ENCODE measurements at regions not wholly inside any gene's neighbourhood (a gene's known extent, or its start where the extent isn't known, plus 50 kb on each side); places are given as distances from the start of the nearest gene placed in this dataset.

GRCh38 chr5:165201369-165201768 lies 1696.0 kb downstream of the MAT2B start (continued):
- TF ChIP-seq SMAD5 (IDR thresholded peaks at IDR 0.05; ENCODE audit: low read depth): no peak

- no TSS peak for BruUV-seq (replicated peaks)
- FAIRE-seq: no peak
- intact Hi-C loops (cut with micrococcal nuclease; ENCODE audit: unreplicated experiment): no loop called here
- TF ChIP-seq SREBF1 (IDR thresholded peaks at IDR 0.05; ENCODE audit: low read length): no peak
- TF ChIP-seq WRNIP1 (IDR thresholded peaks at IDR 0.05; ENCODE audit: borderline replicate concordance, low read depth, low read length): no peak
- no peak for TF ChIP-seq SMC3 (IDR thresholded peaks at IDR 0.05; ENCODE audit: borderline replicate concordance, low read length)
- no peak for TF ChIP-seq CBX5 (IDR thresholded peaks at IDR 0.05; ENCODE audit: low read depth)
- no peak for TF ChIP-seq ZBTB11 (CRISPR knock-in tag; IDR thresholded peaks at IDR 0.05)
- no peak for TF ChIP-seq MYC (IDR thresholded peaks at IDR 0.05; ENCODE audit: insufficient read depth, insufficient read length, insufficient replicate concordance, low read length, severe bottlenecking)
- no peak for TF ChIP-seq GATAD2B (conservative IDR thresholded peaks at IDR 0.05; ENCODE audit: low read depth)
- TF ChIP-seq REST (IDR thresholded peaks at IDR 0.05; ENCODE audit: low read depth, low read length): no peak
- TF ChIP-seq BACH1 (IDR thresholded peaks at IDR 0.05; ENCODE audit: borderline replicate concordance): no peak
- TF ChIP-seq, protein P1, sequence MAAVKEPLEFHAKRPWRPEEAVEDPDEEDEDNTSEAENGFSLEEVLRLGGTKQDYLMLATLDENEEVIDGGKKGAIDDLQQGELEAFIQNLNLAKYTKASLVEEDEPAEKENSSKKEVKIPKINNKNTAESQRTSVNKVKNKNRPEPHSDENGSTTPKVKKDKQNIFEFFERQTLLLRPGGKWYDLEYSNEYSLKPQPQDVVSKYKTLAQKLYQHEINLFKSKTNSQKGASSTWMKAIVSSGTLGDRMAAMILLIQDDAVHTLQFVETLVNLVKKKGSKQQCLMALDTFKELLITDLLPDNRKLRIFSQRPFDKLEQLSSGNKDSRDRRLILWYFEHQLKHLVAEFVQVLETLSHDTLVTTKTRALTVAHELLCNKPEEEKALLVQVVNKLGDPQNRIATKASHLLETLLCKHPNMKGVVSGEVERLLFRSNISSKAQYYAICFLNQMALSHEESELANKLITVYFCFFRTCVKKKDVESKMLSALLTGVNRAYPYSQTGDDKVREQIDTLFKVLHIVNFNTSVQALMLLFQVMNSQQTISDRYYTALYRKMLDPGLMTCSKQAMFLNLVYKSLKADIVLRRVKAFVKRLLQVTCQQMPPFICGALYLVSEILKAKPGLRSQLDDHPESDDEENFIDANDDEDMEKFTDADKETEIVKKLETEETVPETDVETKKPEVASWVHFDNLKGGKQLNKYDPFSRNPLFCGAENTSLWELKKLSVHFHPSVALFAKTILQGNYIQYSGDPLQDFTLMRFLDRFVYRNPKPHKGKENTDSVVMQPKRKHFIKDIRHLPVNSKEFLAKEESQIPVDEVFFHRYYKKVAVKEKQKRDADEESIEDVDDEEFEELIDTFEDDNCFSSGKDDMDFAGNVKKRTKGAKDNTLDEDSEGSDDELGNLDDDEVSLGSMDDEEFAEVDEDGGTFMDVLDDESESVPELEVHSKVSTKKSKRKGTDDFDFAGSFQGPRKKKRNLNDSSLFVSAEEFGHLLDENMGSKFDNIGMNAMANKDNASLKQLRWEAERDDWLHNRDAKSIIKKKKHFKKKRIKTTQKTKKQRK (IDR thresholded peaks at IDR 0.05; ENCODE audit: low read depth, low read length): no peak
- TF ChIP-seq IKZF2 (IDR thresholded peaks at IDR 0.05): no peak
- TF ChIP-seq MTA3 (IDR thresholded peaks at IDR 0.05; ENCODE audit: borderline replicate concordance, low read length): no peak
Observed at GRCh38 chr5:165201771-165202518, 1696.5 kb downstream of the MAT2B start.

More at GRCh38 chr5:165201771-165202518, 1696.5 kb downstream of the MAT2B start:
- Histone ChIP-seq H3K4me3 (no peak overlapping the region), H3K4me1 (ENCODE audit: control insufficient read depth, insufficient read depth, low read length) (no peaks in the 10 kb centered on the region), H3K4me2 (ENCODE audit: control insufficient read depth, insufficient read depth) (no peak overlapping the region), H2AFZ (ENCODE audit: control insufficient read depth, low read depth, low read length) (no peak overlapping the region), H3K36me3 (ENCODE audit: control insufficient read depth in 2 of 2, insufficient read depth in 2 of 2, low read length in 1 of 2) (no peaks in the 10 kb centered on the region), H3K9me3 (replicated peaks; ENCODE audit: control insufficient read depth, insufficient read depth, low read length) (no peaks in the 10 kb centered on the region), H4K20me1 (ENCODE audit: control insufficient read depth, insufficient read depth) (no peaks in the 10 kb centered on the region), H3K79me2 (ENCODE audit: control insufficient read depth, insufficient read depth, low read length) (no peaks in the 10 kb centered on the region), H3K27me3 (replicated peaks in 1 of 2; ENCODE audit: control insufficient read depth in 2 of 2, insufficient read depth in 2 of 2, low read length in 1 of 2) (no peaks in the 10 kb centered on the region), H3K9ac (ENCODE audit: control insufficient read depth, insufficient read depth, low read length) (no peak overlapping the region), H3K27ac (ENCODE audit: control insufficient read depth, insufficient read depth) (no peak overlapping the region)
- ChIA-PET RAD21 (ENCODE audit: unreplicated experiment) (interaction anchor here (1.4 kb wide), 1 partner anchor 67 kb away, joined by 3 read pairs; no protein-coding TSS in a partner anchor), POLR2A (no interaction called here), SMC1A (ENCODE audit: uncharacterized antibody, unreplicated experiment) (no interaction called here), CTCF (no interaction called here)
- DNase-seq (ENCODE audit: low read depth, low spot score) (no peak), ATAC-seq (no peak)
- in situ Hi-C loops (cut with MboI): loop anchor here (10.0 to 25.0 kb wide), 2 partner anchors 1190 to 1637 kb away; no protein-coding TSS in a partner anchor

Data from GM12878 (cell line).